Hepatocyte (in vitro differentiated cells): ENCODE measurements at regions not wholly inside any gene's neighbourhood (a gene's known extent, or its start where the extent isn't known, plus 50 kb on each side); places are given as distances from the start of the nearest gene placed in this dataset.

Experiments used
- EZH2 ChIP-seq: fragments of 200-600 bp; sonication (generic); IDR thresholded peaks from 2 replicates; pipeline ENCODE4 v1.6.1; 2016; ENCODE audit warnings: antibody characterized with exemption, mild to moderate bottlenecking, borderline replicate concordance
- EZH2phosphoT487 ChIP-seq: fragments of 200-600 bp; sonication (generic); IDR thresholded peaks from one replicate; pipeline ENCODE4 v1.6.1; 2018; ENCODE audit warnings: antibody characterized with exemption, mild to moderate bottlenecking, low read depth, moderate library complexity; ENCODE audit not compliant: unreplicated experiment, severe bottlenecking
- TF ChIP-seq, protein P1 (sequence below): fragments of 200-600 bp; sonication (generic); IDR thresholded peaks from 2 replicates; pipeline ENCODE4 v1.5.1; 2016; ENCODE audit warnings: antibody characterized with exemption, mild to moderate bottlenecking; ENCODE audit not compliant: poor library complexity

DNA sequence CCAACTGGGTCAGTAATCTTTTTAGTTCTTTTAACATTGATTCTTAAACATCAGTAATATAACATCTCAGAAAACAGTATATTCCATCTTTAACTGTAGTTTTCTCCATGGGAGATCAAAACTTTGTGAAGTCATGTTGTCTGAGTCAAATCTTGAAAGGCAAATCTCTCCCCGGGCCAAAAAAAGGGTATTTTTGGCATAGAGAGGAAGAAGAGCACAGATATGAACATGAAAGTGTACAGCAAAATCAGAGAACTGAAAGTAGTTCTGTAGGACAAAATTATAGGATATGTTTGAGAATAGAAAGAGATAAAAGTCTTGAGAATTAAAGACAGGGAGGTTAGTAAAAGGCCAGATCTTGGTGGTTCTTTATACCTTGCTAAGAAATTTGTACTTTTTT lies 176.4 kb upstream of the GYPA start:
- TF ChIP-seq EZH2phosphoT487 (no peak), EZH2 (no peak)
- TF ChIP-seq, protein P1, sequence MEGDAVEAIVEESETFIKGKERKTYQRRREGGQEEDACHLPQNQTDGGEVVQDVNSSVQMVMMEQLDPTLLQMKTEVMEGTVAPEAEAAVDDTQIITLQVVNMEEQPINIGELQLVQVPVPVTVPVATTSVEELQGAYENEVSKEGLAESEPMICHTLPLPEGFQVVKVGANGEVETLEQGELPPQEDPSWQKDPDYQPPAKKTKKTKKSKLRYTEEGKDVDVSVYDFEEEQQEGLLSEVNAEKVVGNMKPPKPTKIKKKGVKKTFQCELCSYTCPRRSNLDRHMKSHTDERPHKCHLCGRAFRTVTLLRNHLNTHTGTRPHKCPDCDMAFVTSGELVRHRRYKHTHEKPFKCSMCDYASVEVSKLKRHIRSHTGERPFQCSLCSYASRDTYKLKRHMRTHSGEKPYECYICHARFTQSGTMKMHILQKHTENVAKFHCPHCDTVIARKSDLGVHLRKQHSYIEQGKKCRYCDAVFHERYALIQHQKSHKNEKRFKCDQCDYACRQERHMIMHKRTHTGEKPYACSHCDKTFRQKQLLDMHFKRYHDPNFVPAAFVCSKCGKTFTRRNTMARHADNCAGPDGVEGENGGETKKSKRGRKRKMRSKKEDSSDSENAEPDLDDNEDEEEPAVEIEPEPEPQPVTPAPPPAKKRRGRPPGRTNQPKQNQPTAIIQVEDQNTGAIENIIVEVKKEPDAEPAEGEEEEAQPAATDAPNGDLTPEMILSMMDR = no peak
